H1 (cell line): ENCODE measurements at regions not wholly inside any gene's neighbourhood (a gene's known extent, or its start where the extent isn't known, plus 50 kb on each side); places are given as distances from the start of the nearest gene placed in this dataset.

Source experiments
- CTCF ChIA-PET: fragments of 300-600 bp; sonication (Branson Sonifier 250); formaldehyde crosslinking; loops from one replicate; lab custom pipeline; 2021; ENCODE audit not compliant: partially characterized antibody; lab: Charles Lee
- POLR2A ChIA-PET: fragments of 300-600 bp; sonication (Branson Sonifier 250); formaldehyde crosslinking; loops from one replicate; lab custom pipeline; 2021; ENCODE audit warnings: inconsistent platforms; ENCODE audit not compliant: partially characterized antibody; lab: Charles Lee
- DNase-seq, 2 experiments: peaks; one replicate each; pipeline versions ENCODE4 v3.0.0 to v3.0.0-alpha.2; 2010 to 2022; ENCODE audit warnings: low spot score in 2 of 2, low read depth in 1 of 2, mixed read lengths in 1 of 2
- FAIRE-seq: peaks from 2 replicates; lab custom pipeline; 2011; peaks lifted over from hg19 to GRCh38; lab: Jason Lieb, UNC
- H2AFZ ChIP-seq: 2 replicates; pipeline ENCODE4 v1.8.1; 2012; ENCODE audit warnings: low read length, inconsistent platforms
- H2AK5ac ChIP-seq: 2 replicates; pipeline ENCODE4 v1.6.1; 2013; ENCODE audit warnings: low read depth, low read length
- H2BK120ac ChIP-seq: replicated peaks from 2 replicates; pipeline ENCODE3; 2013; ENCODE audit warnings: low read depth, low read length, inconsistent platforms
- H2BK12ac ChIP-seq: 2 replicates; pipeline ENCODE4 v1.6.1; 2013; ENCODE audit warnings: low read depth, low read length
- H2BK15ac ChIP-seq: 2 replicates; pipeline ENCODE4 v1.6.1; 2013; ENCODE audit warnings: low read length
- H2BK20ac ChIP-seq: 2 replicates; pipeline ENCODE4 v1.6.1; 2013; ENCODE audit warnings: low read length
- H2BK5ac ChIP-seq: 2 replicates; pipeline ENCODE4 v1.6.1; 2013; ENCODE audit warnings: low read depth, low read length
- H3K14ac ChIP-seq: 2 replicates; pipeline ENCODE4 v1.6.1; 2013; ENCODE audit warnings: inconsistent platforms; ENCODE audit not compliant: insufficient read length
- H3K18ac ChIP-seq: 2 replicates; pipeline ENCODE4 v1.6.1; 2013; ENCODE audit warnings: low read length; ENCODE audit errors: extremely low read depth
- H3K23ac ChIP-seq: 2 replicates; pipeline ENCODE4 v1.6.1; 2013; ENCODE audit warnings: inconsistent platforms; ENCODE audit not compliant: insufficient read length
- H3K23me2 ChIP-seq: 2 replicates; pipeline ENCODE4 v1.6.1; 2013; ENCODE audit warnings: low read depth, low read length
- H3K27ac ChIP-seq: 2 replicates; pipeline ENCODE4 v1.6.1; 2011; ENCODE audit warnings: low read depth, low read length, inconsistent platforms
- H3K27me3 ChIP-seq, 4 experiments: replicated peaks in 1 of 4; 1 replicate in 1 of 4; 2 replicates in 3 of 4; pipeline versions ENCODE4 v1.6.1 to v1.8.1; 2011 to 2013; ENCODE audit warnings: low read length in 3 of 4, mild to moderate bottlenecking in 3 of 4, inconsistent platforms in 2 of 4, mixed read lengths in 2 of 4, moderate library complexity in 1 of 4; ENCODE audit not compliant: control insufficient read depth in 3 of 4, insufficient read depth in 3 of 4; ENCODE audit errors: extremely low read depth in 1 of 4
- H3K36me3 ChIP-seq, 4 experiments: 2 replicates each; pipeline versions ENCODE4 v1.6.1 to v1.8.1; 2011 to 2013; ENCODE audit warnings: mild to moderate bottlenecking in 4 of 4, low read length in 3 of 4, moderate library complexity in 2 of 4, control low read depth in 1 of 4, inconsistent platforms in 1 of 4; ENCODE audit not compliant: insufficient read depth in 4 of 4, control insufficient read depth in 2 of 4
- H3K4ac ChIP-seq: replicated peaks from 2 replicates; pipeline ENCODE3; 2013; ENCODE audit warnings: low read length, low read depth, mixed read lengths, inconsistent platforms; ENCODE audit not compliant: insufficient read length
- H3K4me1 ChIP-seq, 4 experiments: replicated peaks in 1 of 4; 1 replicate in 1 of 4; 2 replicates in 3 of 4; pipeline versions ENCODE4 v1.6.1 to v1.8.1; 2011 to 2013; ENCODE audit warnings: low read length in 3 of 4, inconsistent platforms in 2 of 4, mixed read lengths in 1 of 4; ENCODE audit not compliant: insufficient read depth in 4 of 4, control insufficient read depth in 3 of 4
- H3K4me2 ChIP-seq, 2 experiments: 2 replicates each; pipeline versions ENCODE4 v1.6.1 to v1.8.1; 2011 to 2013; ENCODE audit warnings: low read depth in 2 of 2, low read length in 2 of 2, control low read depth in 1 of 2, inconsistent platforms in 1 of 2, mild to moderate bottlenecking in 1 of 2; ENCODE audit not compliant: insufficient read depth in 1 of 2
- H3K4me3 ChIP-seq, 4 experiments: fragments of 200-600, 300-600 bp in 1 of 4; sonication (generic), shearing (Covaris generic), sonication (Bioruptor Twin) in 1 of 4; 2 replicates each; pipeline versions ENCODE4 v1.5.1 to v1.8.1; 2011 to 2016; ENCODE audit warnings: low read length in 4 of 4, low read depth in 3 of 4, control low read depth in 2 of 4, inconsistent platforms in 2 of 4, mild to moderate bottlenecking in 2 of 4, mixed read lengths in 1 of 4, moderate library complexity in 1 of 4; ENCODE audit not compliant: insufficient read depth in 2 of 4; ENCODE audit errors: extremely low read depth in 1 of 4
- H3K56ac ChIP-seq: replicated peaks from 2 replicates; pipeline ENCODE3; 2013; ENCODE audit warnings: low read depth, mild to moderate bottlenecking, mixed read lengths, low read length, inconsistent platforms; ENCODE audit not compliant: insufficient read length
- H3K79me1 ChIP-seq: 2 replicates; pipeline ENCODE4 v1.6.1; 2013; ENCODE audit warnings: low read depth, low read length, control low read depth
- H3K79me2 ChIP-seq, 2 experiments: 2 replicates each; pipeline versions ENCODE4 v1.6.1 to v1.8.1; 2012 to 2013; ENCODE audit warnings: low read length in 2 of 2, mild to moderate bottlenecking in 2 of 2, inconsistent platforms in 1 of 2; ENCODE audit not compliant: insufficient read depth in 2 of 2, control insufficient read depth in 1 of 2
- H3K9ac ChIP-seq, 4 experiments: replicated peaks in 1 of 4; 1 replicate in 1 of 4; 2 replicates in 3 of 4; pipeline versions ENCODE4 v1.6.1 to v1.8.1; 2011 to 2013; ENCODE audit warnings: low read depth in 3 of 4, low read length in 3 of 4, control low read depth in 2 of 4, mild to moderate bottlenecking in 2 of 4, moderate library complexity in 2 of 4, inconsistent platforms in 1 of 4; ENCODE audit errors: extremely low read depth in 1 of 4
- H3K9me3 ChIP-seq, 2 experiments: 2 replicates each; pipeline versions ENCODE4 v1.6.1 to v1.8.1; 2012 to 2013; ENCODE audit warnings: mild to moderate bottlenecking in 2 of 2, moderate library complexity in 2 of 2, control low read depth in 1 of 2, inconsistent platforms in 1 of 2, low read depth in 1 of 2, low read length in 1 of 2, mixed read lengths in 1 of 2; ENCODE audit not compliant: insufficient read depth in 2 of 2
- H4K20me1 ChIP-seq, 2 experiments: replicated peaks in 1 of 2; 2 replicates each; pipeline versions ENCODE3 to v1.8.1; 2011 to 2013; ENCODE audit warnings: inconsistent platforms in 2 of 2, low read length in 2 of 2, mild to moderate bottlenecking in 1 of 2; ENCODE audit not compliant: insufficient read depth in 2 of 2, control insufficient read depth in 1 of 2
- H4K5ac ChIP-seq: 2 replicates; pipeline ENCODE4 v1.6.1; 2013; ENCODE audit warnings: low read length, low read depth, mixed read lengths, inconsistent platforms; ENCODE audit not compliant: insufficient read length
- H4K8ac ChIP-seq: 2 replicates; pipeline ENCODE4 v1.8.0; 2013; ENCODE audit warnings: mild to moderate bottlenecking, moderate library complexity, low read length, inconsistent platforms; ENCODE audit not compliant: insufficient read depth; ENCODE audit errors: extremely low read depth
- H4K91ac ChIP-seq: replicated peaks from 2 replicates; pipeline ENCODE3; 2013; ENCODE audit warnings: low read length, mixed read lengths, inconsistent platforms; ENCODE audit not compliant: insufficient read length
- WGBS, 2 experiments: shearing (Covaris generic) in 1 of 2; methylation state at CpG; one replicate each; pipeline versions ENCODE4 v1.1.6 to v1.1.7; 2013 to 2015; ENCODE audit warnings: low lambda C conversion rate in 2 of 2, mixed read lengths in 2 of 2, inconsistent platforms in 1 of 2, low coverage in 1 of 2, missing lambda C conversion rate in 1 of 2; ENCODE audit not compliant: insufficient replicate concordance in 2 of 2, insufficient coverage in 1 of 2, insufficient read length in 1 of 2; ENCODE audit errors: extremely low coverage in 1 of 2, missing lambda C conversion rate in 1 of 2; 5-methylcytosine and 5-hydroxymethylcytosine counted together

DNA sequence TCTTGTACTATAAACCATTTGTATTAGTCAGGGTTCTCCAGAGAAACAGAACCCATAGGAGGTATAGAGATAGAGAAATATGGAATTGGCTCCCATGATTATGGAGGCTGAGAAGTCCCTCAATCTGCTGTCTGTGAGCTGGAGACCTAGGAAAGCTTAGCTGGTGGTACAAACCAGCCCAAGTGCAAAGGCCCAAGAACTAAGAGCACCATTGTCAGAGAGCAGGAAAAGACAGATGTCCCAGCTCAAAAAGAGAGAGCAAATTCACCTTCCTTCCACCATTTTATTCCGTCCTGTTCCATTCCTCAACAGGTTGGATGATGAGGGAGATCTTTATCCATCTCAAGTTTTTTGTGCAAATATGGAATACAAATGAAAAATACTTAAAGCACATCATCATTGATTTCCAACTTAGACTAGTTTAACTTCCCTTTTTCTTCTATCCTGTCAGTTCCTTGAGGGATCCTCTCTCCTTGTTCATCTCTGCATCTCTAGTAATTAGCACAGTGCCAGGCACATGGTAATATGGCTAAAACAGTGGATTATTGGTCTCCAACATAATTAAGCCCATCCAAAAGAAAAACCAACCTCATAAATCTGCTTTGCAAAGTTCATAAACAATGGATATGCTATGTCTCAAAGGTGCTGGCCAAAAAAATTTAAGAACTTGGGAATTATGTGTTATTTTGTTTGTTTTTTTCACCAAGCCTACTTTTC, 83.1 kb upstream of the PIK3CG start:
- Histone ChIP-seq H3K36me3 (no peaks in the 10 kb centered on the region; a peak in 1 of 8 replicates), H3K23ac (no peak overlapping the region), H3K4me1 (no peaks in the 10 kb centered on the region), H3K9me3 (no peaks in the 10 kb centered on the region), H4K8ac (no peak overlapping the region), H3K79me1 (no peaks in the 10 kb centered on the region), H2BK120ac (no peak overlapping the region), H2AFZ (no peak overlapping the region), H3K27me3 (no peaks in the 10 kb centered on the region), H3K27ac (no peak overlapping the region), H2BK15ac (no peak overlapping the region), H3K18ac (no peak overlapping the region), H3K79me2 (no peaks in the 10 kb centered on the region), H4K20me1 (no peaks in the 10 kb centered on the region), H3K9ac (no peak overlapping the region), H4K5ac (no peak overlapping the region), H3K56ac (no peak overlapping the region), H3K4ac (no peak overlapping the region), H2AK5ac (no peak overlapping the region), H2BK20ac (no peak overlapping the region), H2BK5ac (no peak overlapping the region), H4K91ac (no peak overlapping the region), H3K23me2 (no peaks in the 10 kb centered on the region), H3K14ac (no peak overlapping the region), H3K4me3 (no peak overlapping the region), H2BK12ac (no peak overlapping the region), H3K4me2 (no peak overlapping the region)
- WGBS, 2 experiments, result 0% methylated on average over 1 of the region's 1 CpG; no CpG with 5 or more reads in 1 of the 2 experiments
- CTCF ChIA-PET, result no interaction called here
- POLR2A ChIA-PET, result no interaction called here
- DNase-seq (no peak), FAIRE-seq (no peak)
